Left lung (tissue), 4 donors: ENCODE measurements at regions not wholly inside any gene's neighbourhood (a gene's known extent, or its start where the extent isn't known, plus 50 kb on each side); places are given as distances from the start of the nearest gene placed in this dataset.
A peak's percentile ranks its signal among the peaks of the same experiment; 100 is the strongest.

Source experiments
- ATAC-seq: fragments of 200-7000 bp; cut with Tn5 transposase; one replicate; pipeline ENCODE4 v1.9.1; 2020; ENCODE audit warnings: moderate library complexity
- DNase-seq, 4 donors: peaks; one replicate each; pipeline ENCODE4 v3.0.0-alpha.2; 2013 to 2020
- H3K27ac ChIP-seq, 2 donors: fragments of 200-600 bp; sonication (generic) in 1 of 2; one replicate each; pipeline versions ENCODE4 v1.5.0 to v1.8.0; 2020 to 2021
- H3K27me3 ChIP-seq, 2 donors: fragments of 200-600 bp; sonication (generic) in 1 of 2; one replicate each; pipeline versions ENCODE4 v1.5.0 to v1.8.0; 2020 to 2021
- H3K36me3 ChIP-seq, 2 donors: fragments of 200-600 bp; sonication (generic) in 1 of 2; one replicate each; pipeline versions ENCODE4 v1.5.0 to v1.8.0; 2020 to 2021
- H3K4me1 ChIP-seq, 2 donors: fragments of 200-600 bp; one replicate each; pipeline ENCODE4 v1.8.0; 2021
- H3K4me3 ChIP-seq, 2 donors: fragments of 200-600 bp; sonication (generic) in 1 of 2; one replicate each; pipeline versions ENCODE4 v1.5.0 to v1.8.0; 2020 to 2021; ENCODE audit warnings: mild to moderate bottlenecking in 1 of 2
- H3K9me3 ChIP-seq, 2 donors: fragments of 200-600 bp; sonication (generic) in 1 of 2; one replicate each; pipeline versions ENCODE4 v1.5.0 to v1.8.0; 2020 to 2021
- CTCF ChIP-seq, 2 donors: fragments of 200-600 bp; sonication (generic) in 1 of 2; IDR thresholded peaks; one replicate each; pipeline versions ENCODE4 v1.5.0 to v1.8.0; 2021; ENCODE audit warnings: antibody characterized with exemption in 2 of 2
- intact Hi-C, 2 donors: fragments of 100-400 bp; cut with DNase I; formaldehyde crosslinking; loops; one replicate each; pipeline versions ENCODE4 v1.11.2 to v1.14.2; 2022
- donor health status: DM: no; HTN: yes; CAD: no.
- donor health status: DM: no; HTN: no; CAD: no.

GRCh38 chr3:113125951-113126350, 85.4 kb upstream of the BOC start:
- no peaks in the 10 kb centered on the region for H3K27me3 ChIP-seq
- H3K27ac ChIP-seq: no peak overlapping the region
- TF ChIP-seq CTCF (IDR thresholded peaks at IDR 0.05): no peak
- no peak for ATAC-seq
- no peak for DNase-seq
- no peaks in the 10 kb centered on the region for H3K4me1 ChIP-seq
- no peak overlapping the region for H3K4me3 ChIP-seq
- no peaks in the 10 kb centered on the region for H3K9me3 ChIP-seq
- intact Hi-C loops: no loop called here
- no peaks in the 10 kb centered on the region for H3K36me3 ChIP-seq

GRCh38 chr3:113128386-113129015, 82.9 kb upstream of the BOC start:
- TF ChIP-seq CTCF (IDR thresholded peaks at IDR 0.05): no peak
- intact Hi-C loops: no loop called here
- H3K27me3 ChIP-seq: no peaks in the 10 kb centered on the region

GRCh38 chr3:113129168-113129567, 82.2 kb upstream of the BOC start:
- no peaks in the 10 kb centered on the region for H3K36me3 ChIP-seq
- DNase-seq (no peak), ATAC-seq (peak; percentile 41)
- no peak overlapping the region for H3K4me3 ChIP-seq
- no peaks in the 10 kb centered on the region for H3K9me3 ChIP-seq
- peak overlapping the region in 1 of 2 donors; percentile 26 for H3K27ac ChIP-seq
- H3K4me1 ChIP-seq: no peaks in the 10 kb centered on the region
- intact Hi-C loops: no loop called here
- no peak for TF ChIP-seq CTCF (IDR thresholded peaks at IDR 0.05)
- no peaks in the 10 kb centered on the region for H3K27me3 ChIP-seq

More at GRCh38 chr3:113128386-113129015, 82.9 kb upstream of the BOC start:
- no peak for ATAC-seq
- Histone ChIP-seq H3K4me1 (no peaks in the 10 kb centered on the region), H3K4me3 (no peak overlapping the region), H3K9me3 (no peaks in the 10 kb centered on the region), H3K27ac (peak overlapping the region in 1 of 2 donors; percentile 26), H3K36me3 (no peaks in the 10 kb centered on the region)
- DNase-seq: no peak

GRCh38 chr3:113132571-113132996, 78.8 kb upstream of the BOC start:
- H3K27ac ChIP-seq: no peak overlapping the region
- no peaks in the 10 kb centered on the region for H3K27me3 ChIP-seq
- no peak overlapping the region for H3K4me3 ChIP-seq
- intact Hi-C loops: no loop called here
- DNase-seq: peak in 1 of 4 donors; percentile 39
- H3K4me1 ChIP-seq: no peaks in the 10 kb centered on the region
- TF ChIP-seq CTCF (IDR thresholded peaks at IDR 0.05): no peak
- H3K9me3 ChIP-seq: no peaks in the 10 kb centered on the region
- no peaks in the 10 kb centered on the region for H3K36me3 ChIP-seq
- ATAC-seq: peak; percentile 58

GRCh38 chr3:113133140-113133539, 78.2 kb upstream of the BOC start:
- intact Hi-C loops: no loop called here
- no peak for ATAC-seq
- Histone ChIP-seq H3K9me3 (no peaks in the 10 kb centered on the region), H3K36me3 (no peaks in the 10 kb centered on the region), H3K27ac (no peak overlapping the region), H3K27me3 (no peaks in the 10 kb centered on the region), H3K4me3 (no peak overlapping the region), H3K4me1 (no peaks in the 10 kb centered on the region)
- DNase-seq: no peak
- no peak for TF ChIP-seq CTCF (IDR thresholded peaks at IDR 0.05)
